Muscle layer of colon (tissue), 2 donors: ENCODE measurements at regions not wholly inside any gene's neighbourhood (a gene's known extent, or its start where the extent isn't known, plus 50 kb on each side); places are given as distances from the start of the nearest gene placed in this dataset.

Experiments
- H3K27ac ChIP-seq: one replicate; pipeline ENCODE4 v1.7.0; 2013; ENCODE audit warnings: low read depth, mild to moderate bottlenecking, low read length, moderate library complexity
- H3K27me3 ChIP-seq, 2 donors: one replicate each; pipeline ENCODE4 v1.7.0; 2013; ENCODE audit warnings: low read length in 2 of 2, mild to moderate bottlenecking in 2 of 2; ENCODE audit not compliant: insufficient read depth in 2 of 2, control insufficient read depth in 1 of 2
- H3K36me3 ChIP-seq: one replicate; pipeline ENCODE4 v1.7.0; 2013; ENCODE audit warnings: mild to moderate bottlenecking, low read length; ENCODE audit not compliant: insufficient read depth
- H3K4me1 ChIP-seq: one replicate; pipeline ENCODE4 v1.7.0; 2013; ENCODE audit warnings: mild to moderate bottlenecking, low read length; ENCODE audit not compliant: insufficient read depth
- H3K4me3 ChIP-seq, 2 donors: one replicate each; pipeline ENCODE4 v1.7.0; 2013; ENCODE audit warnings: low read length in 2 of 2, low read depth in 1 of 2, mild to moderate bottlenecking in 1 of 2, moderate library complexity in 1 of 2
- H3K9ac ChIP-seq: one replicate; pipeline ENCODE4 v1.7.0; 2013; ENCODE audit warnings: low read length
- H3K9me3 ChIP-seq: one replicate; pipeline ENCODE4 v1.7.0; 2013; ENCODE audit warnings: mild to moderate bottlenecking, low read length
- donor health status: abdominal sarcoma.
- donor health status: Adenocarcinoma of cecum.

- no peak overlapping the region for H3K9ac ChIP-seq
- no peaks in the 10 kb centered on the region for H3K36me3 ChIP-seq
- no peaks in the 10 kb centered on the region for H3K4me1 ChIP-seq
- no peaks in the 10 kb centered on the region for H3K27me3 ChIP-seq
- H3K4me3 ChIP-seq = no peak overlapping the region
- no peaks in the 10 kb centered on the region for H3K9me3 ChIP-seq
- H3K27ac ChIP-seq = no peak overlapping the region
These were observed 69.2 kb upstream of the EPHA4 start for GRCh38 chr2:221641181-221641871.

- no peak overlapping the region for H3K9ac ChIP-seq
- no peak overlapping the region for H3K27ac ChIP-seq
- no peaks in the 10 kb centered on the region for H3K4me1 ChIP-seq
- no peaks in the 10 kb centered on the region for H3K9me3 ChIP-seq
- H3K27me3 ChIP-seq = no peaks in the 10 kb centered on the region
- no peaks in the 10 kb centered on the region for H3K36me3 ChIP-seq
- H3K4me3 ChIP-seq = no peak overlapping the region
These were observed 68.6 kb upstream of the EPHA4 start for GRCh38 chr2:221640686-221641085.

- no peak overlapping the region for H3K4me3 ChIP-seq
- H3K27me3 ChIP-seq = no peaks in the 10 kb centered on the region
- no peak overlapping the region for H3K9ac ChIP-seq
These were observed 65.7 kb upstream of the EPHA4 start for GRCh38 chr2:221637851-221638250.

GRCh38 chr2:221635949-221636348 lies 63.8 kb upstream of the EPHA4 start:
- H3K4me3 ChIP-seq = no peak overlapping the region
- no peaks in the 10 kb centered on the region for H3K4me1 ChIP-seq

More at GRCh38 chr2:221637851-221638250, 65.7 kb upstream of the EPHA4 start:
- no peaks in the 10 kb centered on the region for H3K9me3 ChIP-seq
- H3K27ac ChIP-seq = no peak overlapping the region
- no peaks in the 10 kb centered on the region for H3K4me1 ChIP-seq
- H3K36me3 ChIP-seq = no peaks in the 10 kb centered on the region

GRCh38 chr2:221629468-221629867 lies 57.4 kb upstream of the EPHA4 start:
- Histone ChIP-seq H3K9ac (no peak overlapping the region), H3K4me3 (no peak overlapping the region), H3K9me3 (no peaks in the 10 kb centered on the region), H3K4me1 (no peaks in the 10 kb centered on the region), H3K27me3 (no peaks in the 10 kb centered on the region), H3K27ac (no peak overlapping the region), H3K36me3 (no peaks in the 10 kb centered on the region)

More at GRCh38 chr2:221635949-221636348, 63.8 kb upstream of the EPHA4 start:
- Histone ChIP-seq H3K36me3 (no peaks in the 10 kb centered on the region), H3K9me3 (no peaks in the 10 kb centered on the region), H3K27me3 (no peaks in the 10 kb centered on the region), H3K27ac (no peak overlapping the region), H3K9ac (no peak overlapping the region)

GRCh38 chr2:221624475-221624874 lies 52.4 kb upstream of the EPHA4 start:
- Histone ChIP-seq H3K36me3 (no peaks in the 10 kb centered on the region), H3K9me3 (no peaks in the 10 kb centered on the region), H3K4me3 (no peak overlapping the region), H3K27me3 (no peaks in the 10 kb centered on the region), H3K27ac (no peak overlapping the region), H3K4me1 (no peaks in the 10 kb centered on the region), H3K9ac (no peak overlapping the region)
